ENCODE measurements at regions not wholly inside any gene's neighbourhood (a gene's known extent, or its start where the extent isn't known, plus 50 kb on each side); places are given as distances from the start of the nearest gene placed in this dataset.

DNA sequence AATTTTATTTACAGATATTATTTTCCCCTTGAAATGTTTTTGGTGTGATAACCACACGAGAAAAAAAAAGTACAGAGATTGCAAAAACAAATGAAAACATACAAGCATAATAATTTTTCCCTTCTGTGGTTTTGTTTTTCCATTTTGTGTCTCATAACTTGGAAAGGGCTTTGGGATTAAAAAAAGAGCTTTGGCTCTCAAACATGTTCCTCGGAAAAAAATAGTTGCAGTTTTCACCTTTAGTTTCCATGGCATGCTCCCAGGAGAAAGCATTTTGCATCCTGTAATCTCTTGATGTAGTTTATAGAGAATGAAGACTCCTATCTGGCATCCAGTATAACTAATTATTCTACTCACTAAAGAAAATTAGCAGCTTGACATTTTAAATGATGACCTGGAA is 362.1 kb upstream of the PDGFD start:
- DNase-seq (ENCODE audit: low spot score): no peak

GRCh38 chr11:104525416-104525815 is 361.5 kb upstream of the PDGFD start:
- DNase-seq (ENCODE audit: low spot score): no peak

- no peak for DNase-seq (ENCODE audit: low spot score)
Measured at GRCh38 chr11:104524254-104524653, 360.3 kb upstream of the PDGFD start.

GRCh38 chr11:104523611-104524010 is 359.7 kb upstream of the PDGFD start:
- no peak for DNase-seq (ENCODE audit: low spot score)

DNA sequence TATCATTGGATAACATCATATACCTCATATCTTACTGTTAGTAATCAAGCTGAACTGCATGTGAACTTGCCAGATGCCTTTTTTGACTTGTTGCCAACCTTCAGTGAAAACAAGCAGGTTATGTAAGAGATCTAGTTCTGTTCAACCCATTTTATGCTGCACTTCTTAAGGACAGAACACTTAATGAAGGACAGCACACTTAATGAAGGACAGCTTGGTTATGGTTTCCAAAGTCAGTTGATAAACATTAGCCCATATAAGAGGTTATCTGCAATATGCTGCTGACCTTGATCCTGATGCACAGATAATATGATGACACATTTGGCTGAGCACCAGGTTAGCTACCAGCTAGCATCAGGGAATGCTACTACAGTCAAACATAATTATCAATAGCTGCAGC is 358.7 kb upstream of the PDGFD start:
- DNase-seq (ENCODE audit: low spot score): no peak

- no peak for DNase-seq (ENCODE audit: low spot score)
Measured at GRCh38 chr11:104522123-104522522, 358.2 kb upstream of the PDGFD start.

GRCh38 chr11:104510169-104510568 is 346.2 kb upstream of the PDGFD start:
- no peak for DNase-seq (ENCODE audit: low spot score)

GRCh38 chr11:104490182-104490581 is 326.2 kb upstream of the PDGFD start:
- no peak for DNase-seq (ENCODE audit: low spot score)

GRCh38 chr11:104488561-104488960 is 324.6 kb upstream of the PDGFD start:
- no peak for DNase-seq (ENCODE audit: low spot score)

- DNase-seq (ENCODE audit: low spot score): no peak
Measured at GRCh38 chr11:104487046-104487806, 323.3 kb upstream of the PDGFD start.

DNA sequence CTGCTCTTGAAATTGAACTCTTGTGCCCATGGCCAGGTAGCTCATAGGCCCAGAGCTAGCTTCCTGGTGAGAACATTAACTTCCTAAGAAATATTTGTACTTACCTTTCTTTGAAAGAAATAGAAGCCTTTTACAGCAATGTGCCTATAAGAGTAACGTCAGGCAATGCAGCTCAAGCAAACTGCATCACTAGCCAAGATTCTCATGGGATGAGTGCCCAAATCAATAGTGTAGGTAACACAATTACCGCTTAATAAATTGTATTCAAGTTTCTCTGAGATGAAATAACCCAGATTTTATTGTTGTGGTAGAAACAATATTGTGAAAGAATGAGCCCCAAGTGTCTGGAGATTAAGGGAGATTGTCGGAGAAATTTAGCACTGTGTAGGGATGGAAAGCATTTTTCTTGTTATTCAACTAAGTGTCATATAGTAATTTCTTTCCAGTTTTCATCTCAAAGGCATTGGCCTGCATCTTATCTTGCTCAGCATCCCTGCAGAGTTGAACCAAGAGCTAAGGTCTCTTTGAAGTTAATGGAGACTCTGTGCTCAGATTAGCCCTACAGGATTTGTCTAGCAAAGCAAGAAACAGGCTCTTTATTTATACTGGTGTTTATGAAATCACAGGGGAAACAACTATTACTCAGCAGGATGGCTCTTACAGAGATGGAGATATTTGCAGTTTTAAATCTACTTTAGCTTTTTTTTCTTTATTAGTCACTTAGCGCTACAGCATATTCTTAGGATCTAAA is 321.0 kb upstream of the PDGFD start:
- no peak for DNase-seq (ENCODE audit: low spot score)

- no peak for DNase-seq (ENCODE audit: low spot score)
Measured at GRCh38 chr11:104476898-104477297, 313.0 kb upstream of the PDGFD start.

DNA sequence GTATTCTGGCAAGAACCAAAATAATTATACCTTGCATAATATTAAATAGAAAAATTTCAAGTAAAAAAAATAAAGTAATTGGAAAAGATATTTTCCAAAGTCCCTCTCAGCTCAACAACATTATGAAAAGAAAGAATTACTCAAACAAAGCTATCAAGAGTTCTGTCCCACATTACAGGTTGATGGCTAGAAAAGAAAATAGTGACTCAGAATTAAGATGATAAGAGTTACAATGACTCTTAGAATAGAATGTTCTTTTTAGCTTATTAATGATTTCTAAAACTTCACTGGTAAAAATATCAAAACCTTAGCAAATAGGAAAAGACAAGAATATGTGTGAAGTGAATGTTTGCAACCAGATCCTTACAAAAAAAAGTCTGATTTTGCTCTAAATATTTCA is 312.5 kb upstream of the PDGFD start:
- DNase-seq (ENCODE audit: low spot score): no peak

DNA sequence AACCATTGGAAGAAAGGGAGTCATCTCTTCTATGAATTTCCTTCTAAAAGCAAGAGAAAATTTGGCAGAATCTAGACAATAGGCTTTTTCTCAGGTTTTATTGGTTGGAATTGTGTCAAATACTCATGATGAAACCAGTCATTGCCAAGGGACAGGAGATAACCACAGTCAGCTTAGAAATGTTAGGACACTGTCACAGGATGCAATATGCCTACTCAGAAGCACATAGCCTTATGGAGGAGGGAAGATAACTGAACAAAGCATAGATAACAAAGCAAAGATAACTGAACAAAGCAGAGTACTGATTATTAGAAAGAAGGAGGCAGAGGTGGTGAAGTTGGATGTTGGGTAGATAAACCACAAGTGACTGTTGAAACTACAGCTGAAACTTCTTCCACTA is 303.5 kb upstream of the PDGFD start:
- DNase-seq (ENCODE audit: low spot score): no peak

- DNase-seq (ENCODE audit: low spot score): no peak
Measured at GRCh38 chr11:104465321-104465720, 301.4 kb upstream of the PDGFD start.

DNA sequence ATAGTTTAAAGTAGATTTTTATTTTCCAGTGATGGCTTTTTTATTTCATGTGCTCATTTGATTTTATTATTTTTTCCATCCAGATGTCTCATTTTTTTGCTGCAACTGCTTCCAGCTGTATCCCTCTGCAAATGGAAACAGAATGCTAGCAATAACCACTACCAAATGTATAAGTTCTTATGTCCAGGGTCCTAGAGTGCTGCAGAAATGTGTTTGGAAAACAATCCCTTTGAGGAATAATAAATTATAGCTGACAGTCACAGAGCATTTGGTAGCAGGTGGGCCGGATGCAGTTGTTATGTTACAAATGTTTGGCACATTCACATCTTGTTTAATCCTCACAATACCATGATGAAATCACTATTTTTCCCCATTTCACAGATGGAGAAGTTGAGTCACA is 300.7 kb upstream of the PDGFD start:
- DNase-seq (ENCODE audit: low spot score): no peak

DNA sequence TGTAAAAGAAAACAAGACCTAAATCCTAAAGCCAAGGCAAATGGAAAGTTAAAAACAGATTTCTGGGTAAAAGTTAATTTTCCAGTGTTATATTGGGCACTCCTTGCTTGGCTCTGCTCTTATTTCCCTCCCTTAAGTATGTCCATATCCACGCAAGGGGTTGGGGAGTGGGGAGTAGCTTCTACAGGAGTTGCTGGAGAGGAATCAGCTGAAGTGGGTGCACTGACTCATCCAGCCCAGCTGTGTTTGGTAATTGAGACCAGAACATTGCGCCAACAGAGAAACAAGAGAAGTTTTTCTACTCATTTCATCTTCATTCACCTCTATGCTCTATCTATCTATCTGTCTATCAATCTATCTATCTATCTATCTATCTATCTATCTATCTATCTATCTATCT is 298.4 kb upstream of the PDGFD start:
- DNase-seq (ENCODE audit: low spot score): no peak

DNA sequence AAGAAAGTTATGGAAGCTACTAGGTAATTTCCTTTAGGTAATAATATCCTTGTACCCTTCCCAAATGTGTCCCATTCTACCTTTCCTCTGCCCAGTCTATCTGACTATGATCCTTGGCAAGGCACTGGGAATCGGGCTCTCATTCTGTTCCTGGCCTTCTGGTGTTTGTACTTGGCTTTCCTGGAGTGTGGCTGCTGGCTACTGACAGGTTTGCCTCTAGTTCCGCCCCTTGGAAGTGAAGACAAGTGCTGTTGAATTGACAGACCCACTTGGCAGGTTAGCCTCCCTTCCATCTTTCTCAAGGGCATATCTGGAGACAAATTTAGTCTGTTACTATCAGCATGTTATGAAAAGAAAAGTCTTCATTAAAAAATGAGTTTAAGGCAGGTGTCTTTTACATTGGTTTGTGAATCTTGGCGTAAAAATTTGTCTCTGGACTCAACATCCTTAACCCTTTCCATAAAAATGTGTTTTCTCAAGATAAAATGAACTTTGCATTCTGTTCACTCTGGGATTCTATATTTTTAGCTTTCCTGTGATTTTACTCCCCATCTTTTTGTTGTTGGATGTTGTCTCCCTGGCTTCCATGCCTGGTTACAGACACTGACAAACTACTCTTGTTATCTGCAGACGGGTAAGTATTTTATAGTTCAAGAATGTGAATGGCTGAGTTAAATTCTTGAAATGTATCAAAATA is 287.4 kb upstream of the PDGFD start:
- no peak for DNase-seq (ENCODE audit: low spot score)

DNA sequence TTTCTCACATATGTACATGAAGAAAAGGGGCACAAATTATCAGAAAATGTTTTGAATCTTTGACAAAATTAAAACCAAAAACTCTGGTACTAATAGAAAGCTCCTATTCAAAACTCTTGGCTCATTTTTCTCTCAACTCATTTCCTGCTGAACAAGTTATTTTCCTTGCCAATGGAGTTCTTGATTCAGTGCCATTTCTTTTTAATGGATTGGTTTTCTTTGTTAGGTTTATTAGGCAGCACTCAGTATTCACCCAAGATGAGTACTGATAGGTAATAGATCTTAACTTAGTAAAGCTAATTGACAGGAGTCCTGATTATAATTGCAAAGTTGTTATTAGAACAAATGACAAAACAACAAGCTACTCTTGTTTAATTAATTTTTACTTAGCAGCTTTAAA is 279.4 kb upstream of the PDGFD start:
- no peak for DNase-seq (ENCODE audit: low spot score)

DNA sequence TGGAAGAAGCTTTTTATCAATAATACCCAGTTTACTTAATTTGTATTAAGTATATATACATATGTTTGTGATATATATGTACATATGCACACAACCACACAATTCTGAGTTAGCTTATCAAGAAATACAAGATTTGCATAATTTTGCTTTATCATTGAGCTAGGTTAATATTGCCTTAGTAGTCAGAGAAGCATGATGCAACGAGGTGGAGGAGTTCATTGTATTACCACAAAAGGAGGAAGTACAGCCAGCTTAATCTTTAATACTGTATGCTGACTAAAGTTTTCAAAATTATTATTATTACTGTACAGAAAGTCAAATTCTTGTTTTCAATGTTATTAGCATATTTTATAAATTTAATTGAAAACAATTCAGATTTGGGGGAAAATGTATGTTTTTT is 278.4 kb upstream of the PDGFD start:
- DNase-seq (ENCODE audit: low spot score): no peak

DNA sequence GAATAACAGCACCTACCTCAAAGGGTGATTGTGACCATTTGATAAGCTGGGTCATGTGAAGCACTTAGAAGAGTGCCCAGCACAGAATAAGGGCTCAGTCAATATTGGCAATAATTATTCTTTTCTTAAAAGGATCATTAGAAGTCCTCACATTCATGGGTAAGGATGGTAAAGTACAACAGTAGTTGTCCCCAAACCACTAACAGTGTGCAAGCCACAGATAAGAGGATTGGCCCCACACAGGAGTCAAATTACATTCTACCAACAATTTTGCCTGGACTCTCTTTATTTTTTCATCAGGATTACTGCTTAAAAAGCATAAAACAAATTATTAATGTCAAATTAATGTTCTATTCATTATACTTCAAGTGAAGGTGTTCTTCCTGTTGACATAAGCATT is 271.5 kb upstream of the PDGFD start:
- no peak for DNase-seq (ENCODE audit: low spot score)

DNA sequence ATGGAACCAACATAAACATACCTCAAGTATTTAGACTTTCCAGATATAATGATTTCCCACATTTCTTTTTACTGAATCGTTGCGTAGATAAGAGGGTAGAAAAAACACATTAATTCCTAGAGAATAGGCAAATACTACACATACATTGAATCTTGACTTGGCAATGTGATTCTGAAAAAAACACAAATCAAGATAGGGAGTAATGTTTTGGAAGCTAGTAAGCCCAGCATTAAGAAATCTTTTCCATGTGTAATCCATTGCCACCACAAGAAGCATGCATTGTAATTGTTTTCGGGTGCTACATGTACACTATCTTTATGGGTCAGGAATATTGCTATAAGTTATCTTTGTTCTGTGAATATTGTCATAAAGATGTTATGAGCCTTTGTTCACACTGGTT is 269.8 kb upstream of the PDGFD start:
- no peak for DNase-seq (ENCODE audit: low spot score)

GRCh38 chr11:104432981-104433380 is 269.0 kb upstream of the PDGFD start:
- DNase-seq (ENCODE audit: low spot score): no peak
